ENCODE measurements at regions not wholly inside any gene's neighbourhood (a gene's known extent, or its start where the extent isn't known, plus 50 kb on each side); places are given as distances from the start of the nearest gene placed in this dataset.

DNA sequence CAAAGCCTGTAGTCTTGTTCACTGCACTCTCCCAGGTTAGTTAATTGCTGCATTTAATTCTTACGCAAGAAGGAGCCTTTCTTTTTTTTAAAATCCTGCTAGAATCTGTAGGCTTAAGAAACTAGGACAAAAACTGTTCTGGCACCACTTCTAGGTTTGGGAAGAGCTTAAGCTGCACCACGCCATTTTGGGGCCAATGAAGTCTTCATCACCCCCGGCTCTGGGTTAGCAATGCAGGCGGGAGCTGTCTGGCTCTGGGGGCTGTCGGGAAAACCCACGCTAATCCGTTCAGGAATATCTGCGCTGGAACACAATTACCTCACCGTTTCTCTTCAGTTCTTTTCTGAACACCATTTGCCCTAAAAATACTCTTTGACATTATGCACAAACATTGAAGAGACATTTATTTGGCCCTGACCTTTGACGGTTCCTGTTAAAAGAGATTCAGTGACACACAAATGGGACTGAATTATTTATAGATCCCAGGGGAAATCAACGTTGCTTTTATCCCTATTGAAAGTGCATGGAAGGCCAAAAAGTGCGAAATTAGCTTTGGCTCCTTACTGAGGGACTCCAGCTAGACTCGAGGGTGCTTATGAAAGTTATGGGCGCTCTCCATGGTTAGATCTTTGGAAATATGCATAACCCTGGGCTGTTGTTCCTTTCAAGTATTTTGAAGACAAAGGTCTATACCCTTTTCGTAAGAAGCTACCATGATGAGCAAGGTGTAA lies 249.2 kb downstream of the HAPSTR1 start:
- TF ChIP-seq EZH2 (IDR thresholded peaks at IDR 0.05; ENCODE audit: insufficient read depth, poor library complexity, severe bottlenecking) (no peak), EZH2phosphoT487 (IDR thresholded peaks at IDR 0.05; ENCODE audit: insufficient read depth, low read depth) (no peak)
